GM12874 (cell line): ENCODE measurements at regions not wholly inside any gene's neighbourhood (a gene's known extent, or its start where the extent isn't known, plus 50 kb on each side); places are given as distances from the start of the nearest gene placed in this dataset.

ENCODE experiments used
- CTCF ChIP-seq: IDR thresholded peaks from 2 replicates; pipeline ENCODE4 v1.5.1; 2011; ENCODE audit warnings: low read depth, mild to moderate bottlenecking, control low read depth, low read length, moderate library complexity; ENCODE audit not compliant: insufficient read depth

- no peak for TF ChIP-seq CTCF
Observed at GRCh38 chr10:83968052-83968451, 171.3 kb upstream of the GHITM start.

- TF ChIP-seq CTCF, result no peak
Observed at GRCh38 chr10:83978681-83979383, 160.5 kb upstream of the GHITM start.

- no peak for TF ChIP-seq CTCF
Observed at GRCh38 chr10:83982812-83983211, 156.5 kb upstream of the GHITM start.

GRCh38 chr10:83983578-83984255 lies 155.6 kb upstream of the GHITM start:
- no peak for TF ChIP-seq CTCF

- TF ChIP-seq CTCF, result no peak
Observed at GRCh38 chr10:83984256-83984640, 155.1 kb upstream of the GHITM start.

- no peak for TF ChIP-seq CTCF
Observed at GRCh38 chr10:83986800-83987199, 152.5 kb upstream of the GHITM start.

GRCh38 chr10:83987216-83987615 lies 152.1 kb upstream of the GHITM start:
- TF ChIP-seq CTCF, result no peak
